Epithelial cell of proximal tubule (primary cell): ENCODE measurements at regions not wholly inside any gene's neighbourhood (a gene's known extent, or its start where the extent isn't known, plus 50 kb on each side); places are given as distances from the start of the nearest gene placed in this dataset.

ENCODE experiments used
- DNase-seq: peaks from one replicate; pipeline ENCODE4 v3.0.0-alpha.2; 2011; ENCODE audit warnings: low read depth
- H3K4me3 ChIP-seq: 2 replicates; pipeline ENCODE4 v1.5.1; 2011; ENCODE audit warnings: low read depth, mild to moderate bottlenecking, low read length
- CTCF ChIP-seq: conservative IDR thresholded peaks from 2 replicates; pipeline ENCODE4 v1.5.1; 2012; ENCODE audit warnings: low read depth, mild to moderate bottlenecking, low read length

- no peak overlapping the region for H3K4me3 ChIP-seq
- DNase-seq, result no peak
- TF ChIP-seq CTCF, result no peak
Measured at GRCh38 chr6:138575257-138575656, 76.0 kb upstream of the NHSL1 start.

- no peak for DNase-seq
- no peak for TF ChIP-seq CTCF
- H3K4me3 ChIP-seq, result no peak overlapping the region
Measured at GRCh38 chr6:138576313-138576712, 77.0 kb upstream of the NHSL1 start.

GRCh38 chr6:138577151-138577915 is 78.0 kb upstream of the NHSL1 start:
- TF ChIP-seq CTCF, result no peak
- H3K4me3 ChIP-seq, result no peak overlapping the region
- no peak for DNase-seq

GRCh38 chr6:138580040-138580439 is 80.7 kb upstream of the NHSL1 start:
- TF ChIP-seq CTCF, result no peak
- no peak overlapping the region for H3K4me3 ChIP-seq

GRCh38 chr6:138580801-138581200 is 81.5 kb upstream of the NHSL1 start:
- H3K4me3 ChIP-seq, result no peak overlapping the region
- no peak for TF ChIP-seq CTCF
- no peak for DNase-seq

More at GRCh38 chr6:138580040-138580439, 80.7 kb upstream of the NHSL1 start:
- DNase-seq, result no peak

GRCh38 chr6:138582573-138582972 is 83.3 kb upstream of the NHSL1 start:
- TF ChIP-seq CTCF, result no peak
- DNase-seq, result no peak
- no peak overlapping the region for H3K4me3 ChIP-seq

GRCh38 chr6:138586638-138587037 is 87.3 kb upstream of the NHSL1 start:
- no peak overlapping the region for H3K4me3 ChIP-seq
- DNase-seq, result no peak
- TF ChIP-seq CTCF, result no peak
